IPS-15b (cell line): ENCODE measurements at regions not wholly inside any gene's neighbourhood (a gene's known extent, or its start where the extent isn't known, plus 50 kb on each side); places are given as distances from the start of the nearest gene placed in this dataset.

Experiments
- H3K27me3 ChIP-seq: one replicate; pipeline ENCODE4 v1.6.1; 2013; ENCODE audit warnings: low read length; ENCODE audit not compliant: control insufficient read depth, insufficient read depth
- H3K36me3 ChIP-seq: one replicate; pipeline ENCODE4 v1.6.1; 2013; ENCODE audit warnings: low read length; ENCODE audit not compliant: control insufficient read depth, insufficient read depth
- H3K4me1 ChIP-seq: one replicate; pipeline ENCODE4 v1.6.1; 2013; ENCODE audit warnings: mild to moderate bottlenecking, low read length; ENCODE audit not compliant: control insufficient read depth, insufficient read depth
- H3K4me3 ChIP-seq: one replicate; pipeline ENCODE4 v1.5.1; 2013; ENCODE audit warnings: low read depth, low read length
- H3K9ac ChIP-seq: one replicate; pipeline ENCODE4 v1.6.1; 2013; ENCODE audit warnings: low read depth, mild to moderate bottlenecking, low read length
- H3K9me3 ChIP-seq: one replicate; pipeline ENCODE4 v1.6.1; 2013; ENCODE audit warnings: mild to moderate bottlenecking, low read length; ENCODE audit not compliant: control insufficient read depth, insufficient read depth

GRCh38 chr6:93555292-93555691, 135.9 kb upstream of the EPHA7 start:
- Histone ChIP-seq H3K4me3 (no peak overlapping the region), H3K4me1 (no peaks in the 10 kb centered on the region), H3K9me3 (no peaks in the 10 kb centered on the region), H3K9ac (no peak overlapping the region), H3K27me3 (no peaks in the 10 kb centered on the region), H3K36me3 (no peaks in the 10 kb centered on the region)

GRCh38 chr6:93554018-93554417, 134.7 kb upstream of the EPHA7 start:
- H3K36me3 ChIP-seq = no peaks in the 10 kb centered on the region
- no peaks in the 10 kb centered on the region for H3K27me3 ChIP-seq
- no peak overlapping the region for H3K9ac ChIP-seq
- H3K9me3 ChIP-seq = no peaks in the 10 kb centered on the region
- no peaks in the 10 kb centered on the region for H3K4me1 ChIP-seq
- no peak overlapping the region for H3K4me3 ChIP-seq

- Histone ChIP-seq H3K9ac (no peak overlapping the region), H3K36me3 (no peaks in the 10 kb centered on the region), H3K9me3 (no peaks in the 10 kb centered on the region), H3K4me3 (no peak overlapping the region), H3K4me1 (no peaks in the 10 kb centered on the region), H3K27me3 (no peaks in the 10 kb centered on the region)
Measured at GRCh38 chr6:93550551-93551276, 131.4 kb upstream of the EPHA7 start.

- Histone ChIP-seq H3K4me3 (no peak overlapping the region), H3K36me3 (no peaks in the 10 kb centered on the region), H3K4me1 (no peaks in the 10 kb centered on the region), H3K27me3 (no peaks in the 10 kb centered on the region), H3K9ac (no peak overlapping the region), H3K9me3 (no peaks in the 10 kb centered on the region)
Measured at GRCh38 chr6:93549868-93550267, 130.5 kb upstream of the EPHA7 start.

GRCh38 chr6:93524671-93525451, 105.5 kb upstream of the EPHA7 start:
- Histone ChIP-seq H3K9me3 (no peaks in the 10 kb centered on the region), H3K36me3 (no peaks in the 10 kb centered on the region), H3K9ac (no peak overlapping the region), H3K27me3 (no peaks in the 10 kb centered on the region), H3K4me3 (no peak overlapping the region), H3K4me1 (no peaks in the 10 kb centered on the region)

- H3K9me3 ChIP-seq = no peaks in the 10 kb centered on the region
- H3K4me3 ChIP-seq = no peak overlapping the region
- H3K9ac ChIP-seq = no peak overlapping the region
- no peaks in the 10 kb centered on the region for H3K4me1 ChIP-seq
- no peaks in the 10 kb centered on the region for H3K36me3 ChIP-seq
- H3K27me3 ChIP-seq = no peaks in the 10 kb centered on the region
Measured at GRCh38 chr6:93523365-93523764, 104.0 kb upstream of the EPHA7 start.

GRCh38 chr6:93516441-93516840, 97.1 kb upstream of the EPHA7 start:
- Histone ChIP-seq H3K4me1 (no peaks in the 10 kb centered on the region), H3K9ac (no peak overlapping the region), H3K4me3 (no peak overlapping the region), H3K27me3 (no peaks in the 10 kb centered on the region), H3K9me3 (no peaks in the 10 kb centered on the region), H3K36me3 (no peaks in the 10 kb centered on the region)

- Histone ChIP-seq H3K36me3 (no peaks in the 10 kb centered on the region), H3K4me3 (no peak overlapping the region), H3K9me3 (no peaks in the 10 kb centered on the region), H3K9ac (no peak overlapping the region), H3K27me3 (no peaks in the 10 kb centered on the region), H3K4me1 (no peaks in the 10 kb centered on the region)
Measured at GRCh38 chr6:93515736-93516135, 96.4 kb upstream of the EPHA7 start.

- Histone ChIP-seq H3K27me3 (no peaks in the 10 kb centered on the region), H3K4me1 (no peaks in the 10 kb centered on the region), H3K9ac (no peak overlapping the region), H3K9me3 (no peaks in the 10 kb centered on the region), H3K36me3 (no peaks in the 10 kb centered on the region), H3K4me3 (no peak overlapping the region)
Measured at GRCh38 chr6:93498713-93499112, 79.4 kb upstream of the EPHA7 start.

GRCh38 chr6:93496548-93496947, 77.2 kb upstream of the EPHA7 start:
- Histone ChIP-seq H3K4me3 (no peak overlapping the region), H3K9ac (no peak overlapping the region), H3K9me3 (no peaks in the 10 kb centered on the region), H3K4me1 (no peaks in the 10 kb centered on the region), H3K36me3 (no peaks in the 10 kb centered on the region), H3K27me3 (no peaks in the 10 kb centered on the region)

- Histone ChIP-seq H3K4me1 (no peaks in the 10 kb centered on the region), H3K9ac (no peak overlapping the region), H3K4me3 (no peak overlapping the region), H3K27me3 (no peaks in the 10 kb centered on the region), H3K9me3 (no peaks in the 10 kb centered on the region), H3K36me3 (no peaks in the 10 kb centered on the region)
Measured at GRCh38 chr6:93494057-93494456, 74.7 kb upstream of the EPHA7 start.

- Histone ChIP-seq H3K9me3 (no peaks in the 10 kb centered on the region), H3K9ac (no peak overlapping the region), H3K36me3 (no peaks in the 10 kb centered on the region), H3K4me3 (no peak overlapping the region), H3K4me1 (no peaks in the 10 kb centered on the region), H3K27me3 (no peaks in the 10 kb centered on the region)
Measured at GRCh38 chr6:93474733-93475179, 55.4 kb upstream of the EPHA7 start.
